WTC11 (cell line): ENCODE measurements at regions not wholly inside any gene's neighbourhood (a gene's known extent, or its start where the extent isn't known, plus 50 kb on each side); places are given as distances from the start of the nearest gene placed in this dataset.

Experiments used
- GABPB1 ChIP-seq: sonication (generic); formaldehyde crosslinking; IDR thresholded peaks from 2 replicates; pipeline ENCODE4 v1.8.1; 2023; ENCODE audit warnings: mild to moderate bottlenecking, missing genetic modification reagents
- JUN ChIP-seq: sonication (generic); formaldehyde crosslinking; IDR thresholded peaks from 2 replicates; pipeline ENCODE4 v1.8.0; 2023; ENCODE audit warnings: mild to moderate bottlenecking, missing genetic modification reagents
- NR1H2 ChIP-seq: sonication (generic); formaldehyde crosslinking; IDR thresholded peaks from 2 replicates; pipeline ENCODE4 v1.9.0; 2021; ENCODE audit warnings: mild to moderate bottlenecking, moderate library complexity, missing genetic modification reagents
- RORB ChIP-seq: fragments of 250-450 bp; sonication (Bioruptor Pico); IDR thresholded peaks from 2 replicates; pipeline ENCODE4 v1.9.0; 2021; ENCODE audit warnings: mild to moderate bottlenecking
- TCF7 ChIP-seq: sonication (generic); formaldehyde crosslinking; IDR thresholded peaks from 2 replicates; pipeline ENCODE4 v1.8.0; 2022; ENCODE audit warnings: mild to moderate bottlenecking, low read depth, missing genetic modification reagents, moderate library complexity
- ZBTB43 ChIP-seq: sonication (generic); formaldehyde crosslinking; IDR thresholded peaks from 2 replicates; pipeline ENCODE4 v1.8.1; 2023; ENCODE audit warnings: mild to moderate bottlenecking, missing genetic modification reagents
- ZNF232 ChIP-seq: sonication (generic); formaldehyde crosslinking; IDR thresholded peaks from 2 replicates; pipeline ENCODE4 v1.8.0; 2022; ENCODE audit warnings: mild to moderate bottlenecking, missing genetic modification reagents
- TF ChIP-seq, protein P1 (sequence below): fragments of 200-600 bp; IDR thresholded peaks from 2 replicates; pipeline ENCODE4 v1.8.0; 2022; ENCODE audit warnings: antibody characterized with exemption
- TF ChIP-seq, protein P2 (sequence below): fragments of 250-450 bp; sonication (Bioruptor Pico); IDR thresholded peaks from 2 replicates; pipeline ENCODE4 v2.1.2; 2022; ENCODE audit warnings: mild to moderate bottlenecking, moderate library complexity

DNA sequence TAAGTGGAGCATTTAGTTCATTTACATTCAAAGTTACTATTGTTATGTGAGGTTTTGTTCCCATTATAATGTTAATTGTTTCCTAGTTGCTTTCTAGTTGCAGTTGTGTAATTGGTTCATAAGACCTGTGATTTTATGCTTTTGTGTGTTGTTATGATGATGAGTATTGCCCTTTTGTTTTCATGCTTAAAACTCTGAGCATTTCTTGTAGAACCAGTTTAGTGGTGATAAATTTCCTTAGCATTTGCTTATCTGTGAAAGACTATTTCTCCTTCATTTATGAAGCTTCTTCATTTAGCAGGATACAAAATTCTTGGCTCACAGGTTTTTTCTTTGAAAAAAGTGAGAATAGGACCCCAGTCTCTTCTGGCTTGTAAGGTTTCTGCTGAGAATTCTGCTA lies 274.8 kb upstream of the SPAG17 start:
- TF ChIP-seq ZNF232 (no peak), RORB (CRISPR knock-in tag) (no peak), TCF7 (no peak), NR1H2 (CRISPR knock-in tag) (no peak), JUN (CRISPR knock-in tag) (no peak), ZBTB43 (CRISPR knock-in tag) (no peak), GABPB1 (CRISPR knock-in tag) (no peak)
- TF ChIP-seq, protein P1, sequence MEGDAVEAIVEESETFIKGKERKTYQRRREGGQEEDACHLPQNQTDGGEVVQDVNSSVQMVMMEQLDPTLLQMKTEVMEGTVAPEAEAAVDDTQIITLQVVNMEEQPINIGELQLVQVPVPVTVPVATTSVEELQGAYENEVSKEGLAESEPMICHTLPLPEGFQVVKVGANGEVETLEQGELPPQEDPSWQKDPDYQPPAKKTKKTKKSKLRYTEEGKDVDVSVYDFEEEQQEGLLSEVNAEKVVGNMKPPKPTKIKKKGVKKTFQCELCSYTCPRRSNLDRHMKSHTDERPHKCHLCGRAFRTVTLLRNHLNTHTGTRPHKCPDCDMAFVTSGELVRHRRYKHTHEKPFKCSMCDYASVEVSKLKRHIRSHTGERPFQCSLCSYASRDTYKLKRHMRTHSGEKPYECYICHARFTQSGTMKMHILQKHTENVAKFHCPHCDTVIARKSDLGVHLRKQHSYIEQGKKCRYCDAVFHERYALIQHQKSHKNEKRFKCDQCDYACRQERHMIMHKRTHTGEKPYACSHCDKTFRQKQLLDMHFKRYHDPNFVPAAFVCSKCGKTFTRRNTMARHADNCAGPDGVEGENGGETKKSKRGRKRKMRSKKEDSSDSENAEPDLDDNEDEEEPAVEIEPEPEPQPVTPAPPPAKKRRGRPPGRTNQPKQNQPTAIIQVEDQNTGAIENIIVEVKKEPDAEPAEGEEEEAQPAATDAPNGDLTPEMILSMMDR: no peak
- TF ChIP-seq, protein P2, sequence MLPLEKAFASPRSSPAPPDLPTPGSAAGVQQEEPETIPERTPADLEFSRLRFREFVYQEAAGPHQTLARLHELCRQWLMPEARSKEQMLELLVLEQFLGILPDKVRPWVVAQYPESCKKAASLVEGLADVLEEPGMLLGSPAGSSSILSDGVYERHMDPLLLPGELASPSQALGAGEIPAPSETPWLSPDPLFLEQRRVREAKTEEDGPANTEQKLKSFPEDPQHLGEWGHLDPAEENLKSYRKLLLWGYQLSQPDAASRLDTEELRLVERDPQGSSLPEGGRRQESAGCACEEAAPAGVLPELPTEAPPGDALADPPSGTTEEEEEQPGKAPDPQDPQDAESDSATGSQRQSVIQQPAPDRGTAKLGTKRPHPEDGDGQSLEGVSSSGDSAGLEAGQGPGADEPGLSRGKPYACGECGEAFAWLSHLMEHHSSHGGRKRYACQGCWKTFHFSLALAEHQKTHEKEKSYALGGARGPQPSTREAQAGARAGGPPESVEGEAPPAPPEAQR: no peak
